ENCODE measurements at regions not wholly inside any gene's neighbourhood (a gene's known extent, or its start where the extent isn't known, plus 50 kb on each side); places are given as distances from the start of the nearest gene placed in this dataset.
"Not testable (repeated sequence)": the region's sequence is repeated elsewhere in the genome, so short reads cannot be mapped to it uniquely, and the experiment has no call there.

GRCh38 chr4:42282081-42282901 is 115.0 kb upstream of the SHISA3 start:
- H3K27ac ChIP-seq: no peak overlapping the region
- H3K4me3 ChIP-seq: no peak overlapping the region

GRCh38 chr4:42284030-42284429 is 113.3 kb upstream of the SHISA3 start:
- Histone ChIP-seq H3K4me3 (no peak overlapping the region), H3K27ac (no peak overlapping the region)

- not testable (repeated sequence) for H3K27ac ChIP-seq, H3K4me3 ChIP-seq
Measured at GRCh38 chr4:42288876-42289275, 108.4 kb upstream of the SHISA3 start.

GRCh38 chr4:42292192-42292591 is 105.1 kb upstream of the SHISA3 start:
- H3K27ac ChIP-seq, H3K4me3 ChIP-seq: not testable (repeated sequence)

- no peak overlapping the region for H3K4me3 ChIP-seq
- H3K27ac ChIP-seq: no peak overlapping the region
Measured at GRCh38 chr4:42293967-42294813, 103.1 kb upstream of the SHISA3 start.

GRCh38 chr4:42296196-42296595 is 101.1 kb upstream of the SHISA3 start:
- no peak overlapping the region for H3K4me3 ChIP-seq
- H3K27ac ChIP-seq: no peak overlapping the region

GRCh38 chr4:42302348-42302747 is 94.9 kb upstream of the SHISA3 start:
- no peak overlapping the region for H3K27ac ChIP-seq
- H3K4me3 ChIP-seq: no peak overlapping the region

- H3K4me3 ChIP-seq: no peak overlapping the region
- no peak overlapping the region for H3K27ac ChIP-seq
Measured at GRCh38 chr4:42306221-42307109, 90.8 kb upstream of the SHISA3 start.

- H3K4me3 ChIP-seq: no peak overlapping the region
Measured at GRCh38 chr4:42308247-42308646, 89.0 kb upstream of the SHISA3 start.

GRCh38 chr4:42309361-42310260 is 87.7 kb upstream of the SHISA3 start:
- H3K4me3 ChIP-seq: no peak overlapping the region
- H3K27ac ChIP-seq: no peak overlapping the region

More at GRCh38 chr4:42308247-42308646, 89.0 kb upstream of the SHISA3 start:
- no peak overlapping the region for H3K27ac ChIP-seq

- H3K27ac ChIP-seq: no peak overlapping the region
Measured at GRCh38 chr4:42310358-42310757, 86.9 kb upstream of the SHISA3 start.

GRCh38 chr4:42310806-42311205 is 86.5 kb upstream of the SHISA3 start:
- H3K27ac ChIP-seq: no peak overlapping the region

More at GRCh38 chr4:42310358-42310757, 86.9 kb upstream of the SHISA3 start:
- no peak overlapping the region for H3K4me3 ChIP-seq

GRCh38 chr4:42311591-42311990 is 85.7 kb upstream of the SHISA3 start:
- no peak overlapping the region for H3K27ac ChIP-seq
- no peak overlapping the region for H3K4me3 ChIP-seq

More at GRCh38 chr4:42310806-42311205, 86.5 kb upstream of the SHISA3 start:
- H3K4me3 ChIP-seq: no peak overlapping the region

- H3K4me3 ChIP-seq, H3K27ac ChIP-seq: not testable (repeated sequence)
Measured at GRCh38 chr4:42313420-42313819, 83.9 kb upstream of the SHISA3 start.

GRCh38 chr4:42313872-42314271 is 83.4 kb upstream of the SHISA3 start:
- Histone ChIP-seq H3K4me3 (no peak overlapping the region), H3K27ac (no peak overlapping the region)

GRCh38 chr4:42315231-42315630 is 82.1 kb upstream of the SHISA3 start:
- no peak overlapping the region for H3K27ac ChIP-seq
- no peak overlapping the region for H3K4me3 ChIP-seq

GRCh38 chr4:42320822-42321388 is 76.4 kb upstream of the SHISA3 start:
- Histone ChIP-seq H3K27ac (no peak overlapping the region), H3K4me3 (no peak overlapping the region)

- H3K27ac ChIP-seq: no peak overlapping the region
Measured at GRCh38 chr4:42326040-42326439, 71.2 kb upstream of the SHISA3 start.

GRCh38 chr4:42326524-42326923 is 70.8 kb upstream of the SHISA3 start:
- Histone ChIP-seq H3K27ac (no peak overlapping the region), H3K4me3 (no peak overlapping the region)

More at GRCh38 chr4:42326040-42326439, 71.2 kb upstream of the SHISA3 start:
- H3K4me3 ChIP-seq: no peak overlapping the region
